HG03442 (cell line): ENCODE measurements at regions not wholly inside any gene's neighbourhood (a gene's known extent, or its start where the extent isn't known, plus 50 kb on each side); places are given as distances from the start of the nearest gene placed in this dataset.
A peak's percentile ranks its signal among the peaks of the same experiment; 100 is the strongest.
"Not testable (repeated sequence)": the region's sequence is repeated elsewhere in the genome, so short reads cannot be mapped to it uniquely, and the experiment has no call there.

Experiments used
- ATAC-seq: cut with Tn5 transposase; IDR thresholded peaks from one replicate; pipeline ENCODE4 v1.9.1; 2021; ENCODE audit warnings: mild to moderate bottlenecking, moderate library complexity; ENCODE audit not compliant: unreplicated experiment

- ATAC-seq, result no peak
Measured at GRCh38 chr3:15982667-15983196, 185.0 kb upstream of the ANKRD28 start.

- ATAC-seq, result no peak
Measured at GRCh38 chr3:15983232-15983631, 185.5 kb upstream of the ANKRD28 start.

GRCh38 chr3:15983693-15984092 lies 185.9 kb upstream of the ANKRD28 start:
- no peak for ATAC-seq

GRCh38 chr3:15989419-15989818 lies 185.1 kb upstream of the GALNT15 start:
- ATAC-seq, result no peak

- ATAC-seq, result not testable (repeated sequence)
Measured at GRCh38 chr3:15993660-15994059, 180.8 kb upstream of the GALNT15 start.

GRCh38 chr3:15996496-15996895 lies 178.0 kb upstream of the GALNT15 start:
- ATAC-seq, result not testable (repeated sequence)

- ATAC-seq, result peak; percentile 75
Measured at GRCh38 chr3:15997274-15997943, 177.1 kb upstream of the GALNT15 start.

- no peak for ATAC-seq
Measured at GRCh38 chr3:15998911-15999310, 175.6 kb upstream of the GALNT15 start.

GRCh38 chr3:16004812-16005211 lies 169.7 kb upstream of the GALNT15 start:
- ATAC-seq, result no peak

GRCh38 chr3:16011376-16011775 lies 163.1 kb upstream of the GALNT15 start:
- ATAC-seq, result no peak

- no peak for ATAC-seq
Measured at GRCh38 chr3:16012086-16012485, 162.4 kb upstream of the GALNT15 start.

- no peak for ATAC-seq
Measured at GRCh38 chr3:16013568-16013967, 160.9 kb upstream of the GALNT15 start.

- not testable (repeated sequence) for ATAC-seq
Measured at GRCh38 chr3:16021801-16022200, 152.7 kb upstream of the GALNT15 start.

GRCh38 chr3:16023881-16024280 lies 150.6 kb upstream of the GALNT15 start:
- ATAC-seq, result not testable (repeated sequence)

- no peak for ATAC-seq
Measured at GRCh38 chr3:16024548-16024947, 149.9 kb upstream of the GALNT15 start.

GRCh38 chr3:16026753-16027152 lies 147.7 kb upstream of the GALNT15 start:
- no peak for ATAC-seq

- ATAC-seq, result no peak
Measured at GRCh38 chr3:16028604-16029003, 145.9 kb upstream of the GALNT15 start.

GRCh38 chr3:16030342-16030741 lies 144.1 kb upstream of the GALNT15 start:
- ATAC-seq, result no peak

- no peak for ATAC-seq
Measured at GRCh38 chr3:16031434-16031833, 143.0 kb upstream of the GALNT15 start.

- no peak for ATAC-seq
Measured at GRCh38 chr3:16033889-16034687, 140.4 kb upstream of the GALNT15 start.

- no peak for ATAC-seq
Measured at GRCh38 chr3:16040991-16041390, 133.5 kb upstream of the GALNT15 start.
